Upper lobe of right lung (tissue), 1 donor: ENCODE measurements at regions not wholly inside any gene's neighbourhood (a gene's known extent, or its start where the extent isn't known, plus 50 kb on each side); places are given as distances from the start of the nearest gene placed in this dataset.

ENCODE experiments used
- ATAC-seq: fragments of 200-7000 bp; cut with Tn5 transposase; one replicate; pipeline ENCODE4 v1.9.1; 2020; ENCODE audit warnings: mild to moderate bottlenecking, moderate library complexity
- DNase-seq: peaks from one replicate; pipeline ENCODE4 v3.0.0-alpha.2; 2020
- H3K27ac ChIP-seq: fragments of 200-600 bp; one replicate; pipeline ENCODE4 v1.8.0; 2022
- H3K27me3 ChIP-seq: fragments of 200-600 bp; one replicate; pipeline ENCODE4 v1.8.0; 2022; ENCODE audit warnings: mild to moderate bottlenecking
- H3K36me3 ChIP-seq: fragments of 200-600 bp; one replicate; pipeline ENCODE4 v1.8.0; 2022
- H3K4me1 ChIP-seq: fragments of 200-600 bp; one replicate; pipeline ENCODE4 v1.8.0; 2022
- H3K4me3 ChIP-seq: fragments of 200-600 bp; one replicate; pipeline ENCODE4 v1.8.0; 2022; ENCODE audit warnings: mild to moderate bottlenecking
- H3K9me3 ChIP-seq: fragments of 200-600 bp; one replicate; pipeline ENCODE4 v1.8.0; 2022
- CTCF ChIP-seq: fragments of 200-600 bp; IDR thresholded peaks from one replicate; pipeline ENCODE4 v1.8.0; 2022; ENCODE audit warnings: antibody characterized with exemption
- intact Hi-C: fragments of 100-400 bp; cut with DNase I; formaldehyde crosslinking; loops from one replicate; pipeline ENCODE4 v1.11.0; 2022
- donor health status: DM: no; HTN: yes; CAD: no; lungs with severe emphysema.

- Histone ChIP-seq H3K4me1 (no peaks in the 10 kb centered on the region), H3K4me3 (no peak overlapping the region), H3K27me3 (no peaks in the 10 kb centered on the region), H3K27ac (no peak overlapping the region), H3K36me3 (no peaks in the 10 kb centered on the region), H3K9me3 (no peaks in the 10 kb centered on the region)
- intact Hi-C loops: no loop called here
- ATAC-seq: no peak
- DNase-seq: no peak
- no peak for TF ChIP-seq CTCF
Measured at GRCh38 chr12:29033519-29033918, 115.6 kb upstream of the FAR2 start.

GRCh38 chr12:29035112-29035511, 114.0 kb upstream of the FAR2 start:
- TF ChIP-seq CTCF: no peak
- intact Hi-C loops: no loop called here
- ATAC-seq (no peak), DNase-seq (no peak)
- Histone ChIP-seq H3K9me3 (no peaks in the 10 kb centered on the region), H3K4me3 (no peak overlapping the region), H3K27ac (no peak overlapping the region), H3K27me3 (no peaks in the 10 kb centered on the region), H3K36me3 (no peaks in the 10 kb centered on the region), H3K4me1 (no peaks in the 10 kb centered on the region)

- no peaks in the 10 kb centered on the region for H3K9me3 ChIP-seq
- H3K4me1 ChIP-seq: no peaks in the 10 kb centered on the region
- H3K36me3 ChIP-seq: no peaks in the 10 kb centered on the region
- intact Hi-C loops: no loop called here
- no peak for TF ChIP-seq CTCF
- H3K4me3 ChIP-seq: no peak overlapping the region
- ATAC-seq: no peak
- no peak for DNase-seq
- H3K27me3 ChIP-seq: no peaks in the 10 kb centered on the region
- no peak overlapping the region for H3K27ac ChIP-seq
Measured at GRCh38 chr12:29039013-29039412, 110.1 kb upstream of the FAR2 start.

GRCh38 chr12:29041621-29042020, 107.5 kb upstream of the FAR2 start:
- TF ChIP-seq CTCF: no peak
- no peaks in the 10 kb centered on the region for H3K27me3 ChIP-seq
- DNase-seq: no peak
- no peaks in the 10 kb centered on the region for H3K9me3 ChIP-seq
- no peaks in the 10 kb centered on the region for H3K4me1 ChIP-seq
- no peak overlapping the region for H3K27ac ChIP-seq
- no peak overlapping the region for H3K4me3 ChIP-seq
- no peak for ATAC-seq
- no peaks in the 10 kb centered on the region for H3K36me3 ChIP-seq
- intact Hi-C loops: no loop called here

GRCh38 chr12:29043069-29043468, 106.0 kb upstream of the FAR2 start:
- no peak for ATAC-seq
- Histone ChIP-seq H3K9me3 (no peaks in the 10 kb centered on the region), H3K4me3 (no peak overlapping the region), H3K27ac (no peak overlapping the region), H3K27me3 (no peaks in the 10 kb centered on the region), H3K36me3 (no peaks in the 10 kb centered on the region), H3K4me1 (no peaks in the 10 kb centered on the region)
- no peak for DNase-seq
- intact Hi-C loops: no loop called here
- no peak for TF ChIP-seq CTCF

- H3K27me3 ChIP-seq: no peaks in the 10 kb centered on the region
- intact Hi-C loops: no loop called here
- H3K4me1 ChIP-seq: no peaks in the 10 kb centered on the region
- ATAC-seq (no peak), DNase-seq (no peak)
- TF ChIP-seq CTCF: no peak
- no peak overlapping the region for H3K4me3 ChIP-seq
- H3K9me3 ChIP-seq: no peaks in the 10 kb centered on the region
- H3K36me3 ChIP-seq: no peaks in the 10 kb centered on the region
- H3K27ac ChIP-seq: no peak overlapping the region
Measured at GRCh38 chr12:29044799-29045198, 104.3 kb upstream of the FAR2 start.
